HepG2 (cell line): ENCODE measurements at regions not wholly inside any gene's neighbourhood (a gene's known extent, or its start where the extent isn't known, plus 50 kb on each side); places are given as distances from the start of the nearest gene placed in this dataset.

ENCODE experiments used
- CCAR2 ChIP-seq: fragments of 200-400 bp; formaldehyde crosslinking; optimal IDR thresholded peaks from 2 replicates; pipeline ENCODE3; 2018; ENCODE audit warnings: low read depth, mild to moderate bottlenecking, low read length, moderate library complexity
- CTCF ChIP-seq: sonication (generic); formaldehyde crosslinking; IDR thresholded peaks from 2 replicates; pipeline ENCODE4 v1.5.0; 2020; ENCODE audit warnings: mild to moderate bottlenecking, missing genetic modification reagents, moderate library complexity
- GABPA ChIP-seq, 2 experiments: IDR thresholded peaks; 2 replicates each; pipeline ENCODE4 v1.6.1; 2011 to 2016; ENCODE audit warnings: low read depth in 2 of 2, low read length in 1 of 2, missing biosample characterization in 1 of 2, missing genetic modification characterization in 1 of 2
- NR2F1 ChIP-seq, 2 experiments: fragments of 450-650 bp in 1 of 2; formaldehyde crosslinking in 1 of 2; IDR thresholded peaks; 2 replicates each; pipeline versions ENCODE4 v1.5.0 to v1.6.1; 2016 to 2020; ENCODE audit warnings: mild to moderate bottlenecking in 1 of 2, missing compliant biosample characterization in 1 of 2, missing genetic modification reagents in 1 of 2, moderate library complexity in 1 of 2
- POLR2A ChIP-seq, 2 experiments: IDR thresholded peaks; 2 replicates each; pipeline ENCODE4 v1.6.1; 2011; ENCODE audit warnings: low read depth in 2 of 2, low read length in 2 of 2, mild to moderate bottlenecking in 1 of 2, moderate library complexity in 1 of 2; ENCODE audit not compliant: insufficient read depth in 1 of 2
- SNAI1 ChIP-seq: sonication (generic); formaldehyde crosslinking; IDR thresholded peaks from 2 replicates; pipeline ENCODE4 v1.5.0; 2020; ENCODE audit warnings: mild to moderate bottlenecking, missing genetic modification reagents, borderline replicate concordance
- TBL1XR1 ChIP-seq: fragments of 150-350 bp; IDR thresholded peaks from 2 replicates; pipeline ENCODE4 v1.6.1; 2014; ENCODE audit warnings: borderline replicate concordance, low read length; ENCODE audit not compliant: partially characterized antibody
- TBX3 ChIP-seq: fragments of 450-650 bp; IDR thresholded peaks from 2 replicates; pipeline ENCODE4 v1.6.1; 2017; ENCODE audit warnings: antibody characterized with exemption, mild to moderate bottlenecking, inconsistent platforms, borderline replicate concordance
- ZSCAN30 ChIP-seq: sonication (generic); formaldehyde crosslinking; IDR thresholded peaks from 2 replicates; pipeline ENCODE4 v1.5.0; 2020; ENCODE audit warnings: mild to moderate bottlenecking, missing genetic modification reagents

GRCh38 chr6:66230591-66230990, 523.6 kb upstream of the EYS start:
- TF ChIP-seq CTCF (CRISPR knock-in tag) (no peak), TBX3 (no peak), ZSCAN30 (CRISPR knock-in tag) (no peak), GABPA (IDR thresholded peaks at IDR 0.05; ENCODE audit: low read depth, low read length) (no peak), GABPA (CRISPR knock-in tag; IDR thresholded peaks at IDR 0.05; ENCODE audit: low read depth) (no peak), CCAR2 (no peak), NR2F1 (CRISPR knock-in tag; IDR thresholded peaks at IDR 0.05) (no peak), TBL1XR1 (no peak), SNAI1 (CRISPR knock-in tag) (no peak), POLR2A (IDR thresholded peaks at IDR 0.05; ENCODE audit: insufficient read depth in 1 of 2, low read depth in 2 of 2, low read length in 2 of 2) (no peak)
